ENCODE measurements at regions not wholly inside any gene's neighbourhood (a gene's known extent, or its start where the extent isn't known, plus 50 kb on each side); places are given as distances from the start of the nearest gene placed in this dataset.

DNA sequence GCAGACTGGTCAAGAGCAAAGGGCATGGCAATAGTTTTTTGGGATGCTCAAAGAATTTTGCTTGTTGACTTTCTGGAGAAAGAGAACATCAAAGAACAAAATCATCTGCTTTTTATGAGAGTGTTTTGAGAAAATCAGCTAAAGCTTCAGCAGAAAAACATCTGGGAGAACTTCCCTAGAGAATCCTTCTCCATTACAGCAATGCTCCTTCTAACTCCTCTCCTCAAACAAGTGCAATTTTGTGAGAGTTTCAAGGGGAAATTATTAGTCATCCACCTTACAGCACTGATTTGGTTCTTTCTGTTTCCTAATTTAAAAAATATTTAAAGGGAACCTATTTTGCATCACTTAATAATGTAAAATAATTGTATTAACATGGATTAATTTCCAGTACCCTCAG, 226.9 kb upstream of the NXPH2 start:
- TF ChIP-seq CTCF (IDR thresholded peaks at IDR 0.05; ENCODE audit: insufficient read depth, low read length, poor library complexity, severe bottlenecking) (no peak), EZH2phosphoT487 (conservative IDR thresholded peaks at IDR 0.05; ENCODE audit: low read length) (no peak)
